Right ventricle myocardium inferior (tissue), 1 donor: ENCODE measurements at regions not wholly inside any gene's neighbourhood (a gene's known extent, or its start where the extent isn't known, plus 50 kb on each side); places are given as distances from the start of the nearest gene placed in this dataset.

ENCODE experiments used
- ATAC-seq: fragments of 200-7000 bp; cut with Tn5 transposase; one replicate; pipeline ENCODE4 v1.9.1; 2020; ENCODE audit warnings: mild to moderate bottlenecking, moderate library complexity
- DNase-seq: peaks from one replicate; pipeline ENCODE4 v3.0.0; 2021; ENCODE audit errors: missing footprints
- intact Hi-C: fragments of 100-400 bp; cut with DNase I; formaldehyde crosslinking; loops from one replicate; pipeline ENCODE4 v1.11.0; 2022
- donor health status: DM: no; HTN: yes; CAD: no; lungs with severe emphysema.

DNA sequence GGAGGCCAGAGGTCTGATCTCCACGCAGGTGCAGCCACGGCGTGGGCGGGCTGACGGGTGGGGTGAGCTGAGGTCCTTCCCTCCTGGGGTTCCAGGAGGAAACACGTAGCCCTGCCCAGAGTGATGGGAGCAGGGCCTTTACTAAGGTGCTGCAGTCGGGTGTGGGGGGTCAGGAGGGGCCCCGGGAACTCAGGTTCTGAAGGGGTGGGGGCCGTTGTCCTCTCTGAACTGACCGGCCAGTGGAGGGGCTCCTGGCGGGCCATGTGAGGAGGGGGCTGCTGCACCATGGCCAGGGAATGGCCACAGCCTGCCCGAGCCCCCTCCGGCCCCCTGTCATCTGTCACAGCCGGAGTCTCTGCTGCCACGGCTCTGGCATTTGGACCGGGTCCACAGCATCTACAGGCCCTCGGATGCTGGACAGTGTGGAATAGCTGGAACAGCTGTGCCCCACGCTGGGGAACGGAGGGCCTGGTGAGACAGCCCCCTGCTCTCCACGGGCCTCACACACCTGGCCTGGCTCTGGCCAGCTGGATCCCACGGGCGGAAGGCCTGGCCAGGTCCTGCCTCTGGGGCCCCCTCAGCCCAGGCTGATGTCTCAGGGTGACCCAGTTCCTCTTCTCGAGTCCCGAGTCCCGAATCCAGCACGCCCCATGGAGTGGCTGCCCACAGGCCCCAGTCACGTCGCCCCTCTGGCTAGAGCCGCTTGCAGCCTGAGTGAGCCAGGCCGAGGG is 145.6 kb upstream of the GPC1 start:
- intact Hi-C loops = no loop called here
- ATAC-seq (no peak), DNase-seq (no peak)

- ATAC-seq = no peak
- no peak for DNase-seq
- intact Hi-C loops = no loop called here
Observed at GRCh38 chr2:240290432-240291336, 144.8 kb upstream of the GPC1 start.

- DNase-seq (no peak), ATAC-seq (no peak)
- intact Hi-C loops = no loop called here
Observed at GRCh38 chr2:240291337-240292034, 144.0 kb upstream of the GPC1 start.

- intact Hi-C loops = no loop called here
- ATAC-seq (no peak), DNase-seq (no peak)
Observed at GRCh38 chr2:240292035-240292574, 143.4 kb upstream of the GPC1 start.

DNA sequence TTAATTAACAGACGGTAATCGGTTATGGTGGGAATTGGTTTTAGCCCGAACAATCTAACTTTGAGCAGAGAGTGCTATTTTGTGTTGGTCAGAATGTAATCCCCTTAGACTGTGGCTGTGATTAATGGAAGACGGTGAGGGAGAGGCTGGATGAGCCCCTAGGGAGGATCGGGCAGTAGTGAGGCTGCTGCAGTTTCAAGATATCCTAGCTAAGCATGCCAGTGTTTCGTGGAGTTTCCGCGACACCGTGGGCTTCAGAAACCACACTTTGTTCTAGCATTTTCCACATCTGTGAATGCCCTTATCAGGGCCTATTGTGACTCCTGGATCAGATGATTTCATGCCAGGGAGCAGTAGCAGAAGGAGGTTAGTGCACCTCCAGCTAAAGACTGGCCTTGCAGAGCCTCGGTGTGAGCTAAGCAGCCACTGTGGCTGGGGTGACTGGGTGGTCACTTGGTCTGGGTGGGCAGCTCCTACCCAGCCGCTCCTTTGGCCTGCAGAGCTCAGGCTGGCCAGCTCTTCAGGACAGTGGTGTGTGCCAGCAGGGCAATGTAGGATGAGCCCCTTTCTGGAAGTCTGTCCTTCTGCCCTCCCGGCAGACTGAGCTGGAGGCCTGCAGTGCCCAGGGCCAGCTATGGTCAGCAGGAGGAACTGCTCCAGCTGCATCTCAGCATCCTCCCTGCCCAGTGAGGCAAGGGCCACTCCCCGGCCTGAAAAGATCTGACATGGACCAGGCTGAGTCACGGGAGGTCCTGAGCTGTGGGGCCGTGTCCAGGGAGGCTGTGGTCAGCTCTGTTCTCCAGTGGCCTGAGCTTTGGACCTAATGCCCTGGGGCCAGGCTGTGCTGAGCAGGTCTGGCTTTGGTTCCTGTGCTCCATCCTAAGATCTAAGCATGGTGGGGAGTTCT is 142.6 kb upstream of the GPC1 start:
- no peak for DNase-seq
- no peak for ATAC-seq
- intact Hi-C loops = no loop called here

- DNase-seq (no peak), ATAC-seq (peak; percentile 67)
- intact Hi-C loops = no loop called here
Observed at GRCh38 chr2:240293557-240294461, 141.7 kb upstream of the GPC1 start.

DNA sequence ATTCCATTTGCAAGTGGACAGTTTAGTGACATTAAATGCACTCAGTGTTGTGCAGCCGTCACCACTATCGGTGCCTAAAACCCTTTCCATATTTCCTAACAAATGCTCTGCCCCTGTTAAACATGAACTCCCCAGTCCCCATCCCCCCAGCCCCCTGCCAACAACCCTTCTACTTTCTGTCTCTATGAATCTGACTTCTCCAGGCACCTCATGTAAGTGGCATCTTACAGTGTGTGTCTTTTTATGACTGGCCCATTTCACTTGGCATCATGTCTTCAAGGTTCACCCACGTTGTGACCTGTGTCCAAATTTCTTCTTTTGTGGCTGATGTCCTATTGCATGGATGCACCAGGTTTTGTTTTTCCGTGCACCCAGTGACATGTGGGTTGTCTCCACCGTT is 140.9 kb upstream of the GPC1 start:
- ATAC-seq (no peak), DNase-seq (no peak)
- intact Hi-C loops = no loop called here

GRCh38 chr2:240295256-240296103 is 140.0 kb upstream of the GPC1 start:
- intact Hi-C loops = loop anchor here (1.0 to 5.0 kb wide), 4 partner anchors 37 to 72 kb away; no protein-coding TSS in a partner anchor
- ATAC-seq = no peak
- no peak for DNase-seq

DNA sequence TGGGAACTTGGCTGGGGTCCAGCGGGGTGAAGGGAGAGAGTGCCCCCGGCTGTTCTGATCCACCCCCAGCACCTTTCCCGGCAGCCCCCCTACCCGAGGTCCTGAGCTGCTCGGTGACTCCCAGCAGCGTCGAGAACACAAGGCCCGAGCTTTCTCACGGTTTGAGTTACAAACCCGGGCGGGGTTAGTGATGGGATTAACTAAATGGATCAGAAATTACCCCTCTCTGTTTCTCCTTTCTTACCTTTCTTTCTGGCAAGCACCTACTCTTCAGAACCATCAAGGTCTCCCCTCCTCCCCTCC is 139.4 kb upstream of the GPC1 start:
- no peak for DNase-seq
- ATAC-seq = no peak
- intact Hi-C loops = loop anchor here (1.0 to 5.0 kb wide), 4 partner anchors 37 to 71 kb away; no protein-coding TSS in a partner anchor

- ATAC-seq = no peak
- intact Hi-C loops = loop anchor here (1.0 to 5.0 kb wide), 6 partner anchors 38 to 142 kb away; no protein-coding TSS in a partner anchor
Observed at GRCh38 chr2:240296476-240297255, 138.8 kb upstream of the GPC1 start.

DNA sequence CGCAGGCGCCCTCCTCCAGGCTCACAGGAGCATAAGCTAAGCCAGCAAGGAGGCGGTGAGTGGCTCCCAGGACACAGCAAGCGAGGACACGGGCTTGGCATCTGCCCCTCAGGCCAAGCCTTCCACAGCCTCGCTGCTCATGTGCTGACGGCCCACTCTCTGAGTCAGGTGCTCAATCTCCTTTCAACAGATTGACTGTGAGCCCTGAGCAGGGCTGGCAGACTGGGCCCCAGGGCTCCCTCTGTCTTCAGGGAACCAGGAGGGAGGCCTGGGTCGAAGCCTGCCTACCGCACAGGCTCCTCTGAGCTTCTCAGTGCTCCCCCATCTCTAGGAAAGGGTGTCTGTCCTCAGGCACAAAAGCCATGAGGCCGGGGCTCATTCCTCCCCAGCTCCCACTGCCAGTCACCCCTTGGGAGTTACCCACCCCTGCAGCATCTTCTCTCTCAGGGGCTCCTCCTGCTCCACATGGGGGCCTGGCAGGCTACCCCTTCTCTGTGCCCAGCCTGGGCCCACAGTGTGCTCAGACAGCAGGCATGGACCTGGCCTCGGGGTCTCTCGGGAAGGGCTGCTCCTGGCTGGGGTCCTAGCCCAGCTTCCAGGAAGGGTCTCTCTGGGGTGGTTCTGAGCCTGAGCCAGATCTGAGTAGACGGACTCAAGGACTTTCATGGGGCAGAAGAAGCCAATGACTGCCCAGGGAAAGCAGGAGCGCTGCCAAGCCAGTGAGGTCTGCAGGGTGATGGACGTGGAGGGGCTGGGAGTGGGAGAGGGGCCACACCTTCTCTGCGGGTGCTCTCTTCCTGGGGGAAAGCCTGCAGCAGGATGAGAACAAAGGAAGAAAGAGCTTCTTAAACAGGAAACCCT is 138.0 kb upstream of the GPC1 start:
- intact Hi-C loops = loop anchor here (1.0 to 5.0 kb wide), 5 partner anchors 39 to 141 kb away; no protein-coding TSS in a partner anchor
- peak; percentile 89 for ATAC-seq
- DNase-seq = peak; percentile 78

More at GRCh38 chr2:240296476-240297255, 138.8 kb upstream of the GPC1 start:
- DNase-seq = no peak

GRCh38 chr2:240298117-240298790 is 137.2 kb upstream of the GPC1 start:
- no peak for DNase-seq
- intact Hi-C loops = loop anchor here (5.0 kb wide), 2 partner anchors 54 to 69 kb away; no protein-coding TSS in a partner anchor
- no peak for ATAC-seq

GRCh38 chr2:240298803-240299709 is 136.4 kb upstream of the GPC1 start:
- intact Hi-C loops = loop anchor here (5.0 kb wide), 2 partner anchors 53 to 68 kb away; no protein-coding TSS in a partner anchor
- ATAC-seq (no peak), DNase-seq (no peak)
